K562 (cell line): ENCODE measurements at regions not wholly inside any gene's neighbourhood (a gene's known extent, or its start where the extent isn't known, plus 50 kb on each side); places are given as distances from the start of the nearest gene placed in this dataset.

ENCODE experiments used
- ATAC-seq: fragments of 200-7000 bp; cut with Tn5 transposase; 3 replicates; pipeline ENCODE4 v1.9.1; 2020; ENCODE audit warnings: moderate library complexity
- BruUV-seq: library from RNA; stranded (reverse); fragments of 400-500 nt; replicated peaks from 2 replicates; lab custom pipeline; 2021; lab: Mats Ljungman, UMichigan
- CTCF ChIA-PET: fragments of 300-600 bp; formaldehyde crosslinking; extraction: SDS; loops from one replicate; lab custom pipeline; 2021; ENCODE audit warnings: low intra/inter-chr PET ratio; lab: Yijun Ruan, JAX
- POLR2A ChIA-PET: fragments of 300-600, 350-650 bp; sonication (Branson Sonifier 250); formaldehyde crosslinking; extraction: SDS; loops from one replicate; lab custom pipeline; 2021; ENCODE audit warnings: antibody characterized with exemption, inconsistent platforms; lab: Yijun Ruan, JAX
- DNase-seq, 4 experiments: peaks; one replicate each; pipeline versions ENCODE4 v3.0.0 to v3.0.0-alpha.2; 2011 to 2018; ENCODE audit warnings: low spot score in 3 of 4, mixed read lengths in 3 of 4; ENCODE audit errors: extremely low read depth in 1 of 4
- FAIRE-seq: peaks from 2 replicates; lab custom pipeline; 2011; peaks lifted over from hg19 to GRCh38; lab: Jason Lieb, UNC
- H2AFZ ChIP-seq: 2 replicates; pipeline ENCODE4 v1.6.0; 2011; ENCODE audit warnings: low read depth, low read length, control low read depth, inconsistent platforms
- H3K27ac ChIP-seq: fragments of 200-600 bp; 3 replicates; pipeline ENCODE4 v1.8.0; 2011; ENCODE audit warnings: low read depth, mild to moderate bottlenecking, control low read depth, inconsistent platforms, low read length, moderate library complexity, mixed read lengths; ENCODE audit errors: extremely low read depth
- H3K27me3 ChIP-seq, 2 experiments: fragments of 300-600 bp in 1 of 2; 2 replicates in 1 of 2; 3 replicates in 1 of 2; pipeline versions ENCODE4 v1.6.0 to v1.8.0; 2011; ENCODE audit warnings: inconsistent platforms in 2 of 2, low read length in 2 of 2, mild to moderate bottlenecking in 1 of 2, mixed read lengths in 1 of 2, moderate library complexity in 1 of 2; ENCODE audit not compliant: control insufficient read depth in 2 of 2, insufficient read depth in 2 of 2
- H3K36me3 ChIP-seq: fragments of 300-600 bp; 3 replicates; pipeline ENCODE4 v1.8.0; 2011; ENCODE audit warnings: mild to moderate bottlenecking, low read length, inconsistent platforms; ENCODE audit not compliant: control insufficient read depth, insufficient read depth
- H3K4me1 ChIP-seq, 2 experiments: fragments of 200-600 bp in 1 of 2; replicated peaks in 1 of 2; 2 replicates in 1 of 2; 3 replicates in 1 of 2; pipeline versions ENCODE4 v1.5.1 to v1.8.0; 2011; ENCODE audit warnings: inconsistent platforms in 2 of 2, low read length in 2 of 2, mild to moderate bottlenecking in 1 of 2, mixed read lengths in 1 of 2, moderate library complexity in 1 of 2; ENCODE audit not compliant: control insufficient read depth in 2 of 2, insufficient read depth in 2 of 2
- H3K4me2 ChIP-seq: 2 replicates; pipeline ENCODE4 v1.6.1; 2011; ENCODE audit warnings: low read length, control low read depth, inconsistent platforms, mixed read lengths; ENCODE audit not compliant: insufficient read depth
- H3K4me3 ChIP-seq: fragments of 200-600 bp; sonication (generic), shearing (Covaris generic); 2 replicates; pipeline ENCODE4 v1.5.1; 2016; ENCODE audit warnings: control low read depth, inconsistent platforms
- H3K79me2 ChIP-seq: fragments of 200-600 bp; 3 replicates; pipeline ENCODE4 v1.8.0; 2011; ENCODE audit warnings: low read length, inconsistent platforms; ENCODE audit not compliant: control insufficient read depth, insufficient read depth
- H3K9ac ChIP-seq, 2 experiments: 2 replicates each; pipeline versions ENCODE4 v1.6.0 to v1.6.1; 2011; ENCODE audit warnings: low read depth in 2 of 2, low read length in 2 of 2, control low read depth in 1 of 2, inconsistent platforms in 1 of 2, mild to moderate bottlenecking in 1 of 2, mixed read lengths in 1 of 2; ENCODE audit not compliant: insufficient read depth in 1 of 2
- H3K9me1 ChIP-seq: one replicate; pipeline ENCODE4 v1.6.0; 2011; ENCODE audit warnings: inconsistent platforms, mild to moderate bottlenecking, low read length, moderate library complexity; ENCODE audit not compliant: control insufficient read depth, insufficient read depth
- H3K9me3 ChIP-seq: replicated peaks from 2 replicates; pipeline ENCODE4 v1.5.1; 2011; ENCODE audit warnings: low read depth, low read length, inconsistent platforms; ENCODE audit not compliant: control insufficient read depth, insufficient read depth
- H4K20me1 ChIP-seq: replicated peaks from 2 replicates; pipeline ENCODE4 v1.6.1; 2011; ENCODE audit warnings: low read length, inconsistent platforms, mixed read lengths; ENCODE audit not compliant: control insufficient read depth, insufficient read depth
- CHCHD3 ChIP-seq: fragments of 250-450 bp; sonication (Bioruptor Pico); IDR thresholded peaks from 2 replicates; pipeline ENCODE4 v2.1.2; 2022; ENCODE audit warnings: mild to moderate bottlenecking
- CHD2 ChIP-seq: IDR thresholded peaks from 2 replicates; pipeline ENCODE4 v1.6.1; 2011; ENCODE audit warnings: low read depth, low read length
- SMARCE1 ChIP-seq: fragments of 450-650 bp; IDR thresholded peaks from 2 replicates; pipeline ENCODE4 v1.7.1; 2016; ENCODE audit warnings: mild to moderate bottlenecking
- ZSCAN32 ChIP-seq: fragments of 450-650 bp; formaldehyde crosslinking; IDR thresholded peaks from 2 replicates; pipeline ENCODE4 v1.4.0; 2020; ENCODE audit warnings: mild to moderate bottlenecking, moderate library complexity
- WGBS: fragments of 100-300 bp; shearing (Covaris generic); methylation state at CpG from one replicate; pipeline ENCODE4 v1.1.6; 2016; ENCODE audit warnings: low coverage, mixed read lengths; ENCODE audit not compliant: insufficient coverage; ENCODE audit errors: missing lambda C conversion rate; 5-methylcytosine and 5-hydroxymethylcytosine counted together
- in situ Hi-C: fragments of 300-500 bp; cut with MboI; formaldehyde crosslinking; loops from 4 replicates; pipeline ENCODE4 v1.15.0; 2018; ENCODE audit warnings: inconsistent platforms, mixed read lengths
- intact Hi-C: fragments of 100-400 bp; cut with micrococcal nuclease; formaldehyde crosslinking; loops from 2 replicates; pipeline ENCODE4 v1.14.2; 2022
- TF ChIP-seq, protein P1 (sequence below): fragments of 450-650 bp; IDR thresholded peaks from 2 replicates; pipeline ENCODE4 v1.6.1; 2016; ENCODE audit warnings: mild to moderate bottlenecking, moderate library complexity
- TF ChIP-seq, protein P2 (sequence below): fragments of 450-650 bp; conservative IDR thresholded peaks from 2 replicates; pipeline ENCODE4 v1.6.1; 2016; ENCODE audit warnings: missing genetic modification characterization, low read depth, mild to moderate bottlenecking, missing compliant biosample characterization, moderate library complexity
- TF ChIP-seq, protein P3 (sequence below): sonication (generic); formaldehyde crosslinking; IDR thresholded peaks from 2 replicates; pipeline ENCODE4 v1.8.0; 2022; ENCODE audit warnings: mild to moderate bottlenecking, missing genetic modification reagents
- TF ChIP-seq, protein P4 (sequence below): fragments of 450-650 bp; IDR thresholded peaks from 2 replicates; pipeline ENCODE4 v1.6.1; 2017; ENCODE audit warnings: mild to moderate bottlenecking, moderate library complexity

DNA sequence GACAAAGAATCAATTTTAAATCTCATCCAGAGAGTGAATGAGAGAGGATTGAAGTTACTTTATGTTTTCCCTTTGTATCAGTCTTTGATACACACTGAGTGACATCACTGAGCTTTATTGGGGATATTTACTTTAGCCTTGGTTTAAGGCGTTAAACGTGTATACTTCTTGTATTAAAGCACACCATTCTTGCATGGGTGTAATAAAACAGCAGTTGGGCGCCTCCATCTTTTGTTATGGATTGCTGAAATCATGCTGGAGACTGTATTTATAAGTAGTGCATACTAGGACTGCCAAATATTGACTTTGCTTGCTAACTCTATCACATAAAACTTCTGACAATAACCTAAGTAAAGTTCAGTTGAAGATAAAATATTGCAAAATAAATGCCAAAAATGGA, 1755.8 kb upstream of the WWC1 start:
- intact Hi-C loops: no loop called here
- Histone ChIP-seq H4K20me1 (no peaks in the 10 kb centered on the region), H3K79me2 (no peaks in the 10 kb centered on the region), H3K9me3 (0 out of 2 replicates have a peak, but pooled peaks cover 2% of the 10 kb centered on the region), H3K27ac (no peak overlapping the region), H3K9me1 (no peaks in the 10 kb centered on the region), H3K4me2 (no peak overlapping the region), H3K4me1 (no peaks in the 10 kb centered on the region), H3K27me3 (no peaks in the 10 kb centered on the region), H3K9ac (no peak overlapping the region), H3K4me3 (no peak overlapping the region), H2AFZ (no peak overlapping the region), H3K36me3 (no peaks in the 10 kb centered on the region)
- no peak for ATAC-seq
- no peak for FAIRE-seq
- no TSS peak for BruUV-seq
- no peak for DNase-seq
- POLR2A ChIA-PET: no interaction called here
- in situ Hi-C loops: no loop called here
- WGBS: 0% methylated on average over 3 of the region's 3 CpGs
- CTCF ChIA-PET: no interaction called here
- TF ChIP-seq SMARCE1 (no peak), ZSCAN32 (CRISPR knock-in tag) (no peak), CHD2 (no peak), CHCHD3 (CRISPR knock-in tag) (no peak)
- TF ChIP-seq, protein P1, sequence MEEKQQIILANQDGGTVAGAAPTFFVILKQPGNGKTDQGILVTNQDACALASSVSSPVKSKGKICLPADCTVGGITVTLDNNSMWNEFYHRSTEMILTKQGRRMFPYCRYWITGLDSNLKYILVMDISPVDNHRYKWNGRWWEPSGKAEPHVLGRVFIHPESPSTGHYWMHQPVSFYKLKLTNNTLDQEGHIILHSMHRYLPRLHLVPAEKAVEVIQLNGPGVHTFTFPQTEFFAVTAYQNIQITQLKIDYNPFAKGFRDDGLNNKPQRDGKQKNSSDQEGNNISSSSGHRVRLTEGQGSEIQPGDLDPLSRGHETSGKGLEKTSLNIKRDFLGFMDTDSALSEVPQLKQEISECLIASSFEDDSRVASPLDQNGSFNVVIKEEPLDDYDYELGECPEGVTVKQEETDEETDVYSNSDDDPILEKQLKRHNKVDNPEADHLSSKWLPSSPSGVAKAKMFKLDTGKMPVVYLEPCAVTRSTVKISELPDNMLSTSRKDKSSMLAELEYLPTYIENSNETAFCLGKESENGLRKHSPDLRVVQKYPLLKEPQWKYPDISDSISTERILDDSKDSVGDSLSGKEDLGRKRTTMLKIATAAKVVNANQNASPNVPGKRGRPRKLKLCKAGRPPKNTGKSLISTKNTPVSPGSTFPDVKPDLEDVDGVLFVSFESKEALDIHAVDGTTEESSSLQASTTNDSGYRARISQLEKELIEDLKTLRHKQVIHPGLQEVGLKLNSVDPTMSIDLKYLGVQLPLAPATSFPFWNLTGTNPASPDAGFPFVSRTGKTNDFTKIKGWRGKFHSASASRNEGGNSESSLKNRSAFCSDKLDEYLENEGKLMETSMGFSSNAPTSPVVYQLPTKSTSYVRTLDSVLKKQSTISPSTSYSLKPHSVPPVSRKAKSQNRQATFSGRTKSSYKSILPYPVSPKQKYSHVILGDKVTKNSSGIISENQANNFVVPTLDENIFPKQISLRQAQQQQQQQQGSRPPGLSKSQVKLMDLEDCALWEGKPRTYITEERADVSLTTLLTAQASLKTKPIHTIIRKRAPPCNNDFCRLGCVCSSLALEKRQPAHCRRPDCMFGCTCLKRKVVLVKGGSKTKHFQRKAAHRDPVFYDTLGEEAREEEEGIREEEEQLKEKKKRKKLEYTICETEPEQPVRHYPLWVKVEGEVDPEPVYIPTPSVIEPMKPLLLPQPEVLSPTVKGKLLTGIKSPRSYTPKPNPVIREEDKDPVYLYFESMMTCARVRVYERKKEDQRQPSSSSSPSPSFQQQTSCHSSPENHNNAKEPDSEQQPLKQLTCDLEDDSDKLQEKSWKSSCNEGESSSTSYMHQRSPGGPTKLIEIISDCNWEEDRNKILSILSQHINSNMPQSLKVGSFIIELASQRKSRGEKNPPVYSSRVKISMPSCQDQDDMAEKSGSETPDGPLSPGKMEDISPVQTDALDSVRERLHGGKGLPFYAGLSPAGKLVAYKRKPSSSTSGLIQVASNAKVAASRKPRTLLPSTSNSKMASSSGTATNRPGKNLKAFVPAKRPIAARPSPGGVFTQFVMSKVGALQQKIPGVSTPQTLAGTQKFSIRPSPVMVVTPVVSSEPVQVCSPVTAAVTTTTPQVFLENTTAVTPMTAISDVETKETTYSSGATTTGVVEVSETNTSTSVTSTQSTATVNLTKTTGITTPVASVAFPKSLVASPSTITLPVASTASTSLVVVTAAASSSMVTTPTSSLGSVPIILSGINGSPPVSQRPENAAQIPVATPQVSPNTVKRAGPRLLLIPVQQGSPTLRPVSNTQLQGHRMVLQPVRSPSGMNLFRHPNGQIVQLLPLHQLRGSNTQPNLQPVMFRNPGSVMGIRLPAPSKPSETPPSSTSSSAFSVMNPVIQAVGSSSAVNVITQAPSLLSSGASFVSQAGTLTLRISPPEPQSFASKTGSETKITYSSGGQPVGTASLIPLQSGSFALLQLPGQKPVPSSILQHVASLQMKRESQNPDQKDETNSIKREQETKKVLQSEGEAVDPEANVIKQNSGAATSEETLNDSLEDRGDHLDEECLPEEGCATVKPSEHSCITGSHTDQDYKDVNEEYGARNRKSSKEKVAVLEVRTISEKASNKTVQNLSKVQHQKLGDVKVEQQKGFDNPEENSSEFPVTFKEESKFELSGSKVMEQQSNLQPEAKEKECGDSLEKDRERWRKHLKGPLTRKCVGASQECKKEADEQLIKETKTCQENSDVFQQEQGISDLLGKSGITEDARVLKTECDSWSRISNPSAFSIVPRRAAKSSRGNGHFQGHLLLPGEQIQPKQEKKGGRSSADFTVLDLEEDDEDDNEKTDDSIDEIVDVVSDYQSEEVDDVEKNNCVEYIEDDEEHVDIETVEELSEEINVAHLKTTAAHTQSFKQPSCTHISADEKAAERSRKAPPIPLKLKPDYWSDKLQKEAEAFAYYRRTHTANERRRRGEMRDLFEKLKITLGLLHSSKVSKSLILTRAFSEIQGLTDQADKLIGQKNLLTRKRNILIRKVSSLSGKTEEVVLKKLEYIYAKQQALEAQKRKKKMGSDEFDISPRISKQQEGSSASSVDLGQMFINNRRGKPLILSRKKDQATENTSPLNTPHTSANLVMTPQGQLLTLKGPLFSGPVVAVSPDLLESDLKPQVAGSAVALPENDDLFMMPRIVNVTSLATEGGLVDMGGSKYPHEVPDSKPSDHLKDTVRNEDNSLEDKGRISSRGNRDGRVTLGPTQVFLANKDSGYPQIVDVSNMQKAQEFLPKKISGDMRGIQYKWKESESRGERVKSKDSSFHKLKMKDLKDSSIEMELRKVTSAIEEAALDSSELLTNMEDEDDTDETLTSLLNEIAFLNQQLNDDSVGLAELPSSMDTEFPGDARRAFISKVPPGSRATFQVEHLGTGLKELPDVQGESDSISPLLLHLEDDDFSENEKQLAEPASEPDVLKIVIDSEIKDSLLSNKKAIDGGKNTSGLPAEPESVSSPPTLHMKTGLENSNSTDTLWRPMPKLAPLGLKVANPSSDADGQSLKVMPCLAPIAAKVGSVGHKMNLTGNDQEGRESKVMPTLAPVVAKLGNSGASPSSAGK: no peak
- TF ChIP-seq, protein P2, sequence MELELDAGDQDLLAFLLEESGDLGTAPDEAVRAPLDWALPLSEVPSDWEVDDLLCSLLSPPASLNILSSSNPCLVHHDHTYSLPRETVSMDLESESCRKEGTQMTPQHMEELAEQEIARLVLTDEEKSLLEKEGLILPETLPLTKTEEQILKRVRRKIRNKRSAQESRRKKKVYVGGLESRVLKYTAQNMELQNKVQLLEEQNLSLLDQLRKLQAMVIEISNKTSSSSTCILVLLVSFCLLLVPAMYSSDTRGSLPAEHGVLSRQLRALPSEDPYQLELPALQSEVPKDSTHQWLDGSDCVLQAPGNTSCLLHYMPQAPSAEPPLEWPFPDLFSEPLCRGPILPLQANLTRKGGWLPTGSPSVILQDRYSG (tag): no peak
- TF ChIP-seq, protein P3, sequence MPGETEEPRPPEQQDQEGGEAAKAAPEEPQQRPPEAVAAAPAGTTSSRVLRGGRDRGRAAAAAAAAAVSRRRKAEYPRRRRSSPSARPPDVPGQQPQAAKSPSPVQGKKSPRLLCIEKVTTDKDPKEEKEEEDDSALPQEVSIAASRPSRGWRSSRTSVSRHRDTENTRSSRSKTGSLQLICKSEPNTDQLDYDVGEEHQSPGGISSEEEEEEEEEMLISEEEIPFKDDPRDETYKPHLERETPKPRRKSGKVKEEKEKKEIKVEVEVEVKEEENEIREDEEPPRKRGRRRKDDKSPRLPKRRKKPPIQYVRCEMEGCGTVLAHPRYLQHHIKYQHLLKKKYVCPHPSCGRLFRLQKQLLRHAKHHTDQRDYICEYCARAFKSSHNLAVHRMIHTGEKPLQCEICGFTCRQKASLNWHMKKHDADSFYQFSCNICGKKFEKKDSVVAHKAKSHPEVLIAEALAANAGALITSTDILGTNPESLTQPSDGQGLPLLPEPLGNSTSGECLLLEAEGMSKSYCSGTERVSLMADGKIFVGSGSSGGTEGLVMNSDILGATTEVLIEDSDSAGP (CRISPR knock-in tag): no peak
- TF ChIP-seq, protein P4, sequence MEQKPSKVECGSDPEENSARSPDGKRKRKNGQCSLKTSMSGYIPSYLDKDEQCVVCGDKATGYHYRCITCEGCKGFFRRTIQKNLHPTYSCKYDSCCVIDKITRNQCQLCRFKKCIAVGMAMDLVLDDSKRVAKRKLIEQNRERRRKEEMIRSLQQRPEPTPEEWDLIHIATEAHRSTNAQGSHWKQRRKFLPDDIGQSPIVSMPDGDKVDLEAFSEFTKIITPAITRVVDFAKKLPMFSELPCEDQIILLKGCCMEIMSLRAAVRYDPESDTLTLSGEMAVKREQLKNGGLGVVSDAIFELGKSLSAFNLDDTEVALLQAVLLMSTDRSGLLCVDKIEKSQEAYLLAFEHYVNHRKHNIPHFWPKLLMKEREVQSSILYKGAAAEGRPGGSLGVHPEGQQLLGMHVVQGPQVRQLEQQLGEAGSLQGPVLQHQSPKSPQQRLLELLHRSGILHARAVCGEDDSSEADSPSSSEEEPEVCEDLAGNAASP: no peak
